NCI-H510A (cell line): ENCODE measurements at regions not wholly inside any gene's neighbourhood (a gene's known extent, or its start where the extent isn't known, plus 50 kb on each side); places are given as distances from the start of the nearest gene placed in this dataset.
"Not testable (repeated sequence)": the region's sequence is repeated elsewhere in the genome, so short reads cannot be mapped to it uniquely, and the experiment has no call there.

Experiments used
- DNase-seq: peaks from one replicate; lab custom pipeline; 2025; lab: John Stamatoyannopoulos, UW

GRCh38 chr2:226578879-226579278 is 220.7 kb downstream of the IRS1 start:
- DNase-seq: no peak

- DNase-seq: no peak
These were observed 221.2 kb downstream of the IRS1 start for GRCh38 chr2:226578373-226578772.

- no peak for DNase-seq
These were observed 223.7 kb downstream of the IRS1 start for GRCh38 chr2:226575928-226576327.

GRCh38 chr2:226573158-226573557 is 226.5 kb downstream of the IRS1 start:
- no peak for DNase-seq

- DNase-seq: no peak
These were observed 235.0 kb downstream of the IRS1 start for GRCh38 chr2:226564667-226565066.

- no peak for DNase-seq
These were observed 237.7 kb downstream of the IRS1 start for GRCh38 chr2:226561962-226562361.

- DNase-seq: no peak
These were observed 239.3 kb downstream of the IRS1 start for GRCh38 chr2:226560325-226560724.

GRCh38 chr2:226559536-226559935 is 240.1 kb downstream of the IRS1 start:
- DNase-seq: no peak

GRCh38 chr2:226558418-226558817 is 241.2 kb downstream of the IRS1 start:
- no peak for DNase-seq

- DNase-seq: no peak
These were observed 243.6 kb downstream of the IRS1 start for GRCh38 chr2:226556050-226556449.

- no peak for DNase-seq
These were observed 244.9 kb downstream of the IRS1 start for GRCh38 chr2:226554701-226555100.

- DNase-seq: no peak
These were observed 246.3 kb downstream of the IRS1 start for GRCh38 chr2:226553333-226553732.

- DNase-seq: no peak
These were observed 246.9 kb downstream of the IRS1 start for GRCh38 chr2:226552571-226553285.

- DNase-seq: no peak
These were observed 247.9 kb downstream of the IRS1 start for GRCh38 chr2:226551522-226552250.

GRCh38 chr2:226550801-226551200 is 248.8 kb downstream of the IRS1 start:
- no peak for DNase-seq

GRCh38 chr2:226548732-226549131 is 250.9 kb downstream of the IRS1 start:
- DNase-seq: no peak

GRCh38 chr2:226544596-226545210 is 254.9 kb downstream of the IRS1 start:
- DNase-seq: no peak

- DNase-seq: no peak
These were observed 259.2 kb downstream of the IRS1 start for GRCh38 chr2:226540204-226540994.

GRCh38 chr2:226536410-226536809 is 263.2 kb downstream of the IRS1 start:
- no peak for DNase-seq

GRCh38 chr2:226532976-226533375 is 266.6 kb downstream of the IRS1 start:
- DNase-seq: not testable (repeated sequence)

GRCh38 chr2:226531061-226531810 is 268.4 kb downstream of the IRS1 start:
- DNase-seq: no peak

GRCh38 chr2:226529556-226529955 is 270.1 kb downstream of the IRS1 start:
- DNase-seq: no peak
